Islet of Langerhans (tissue), 1 donor: ENCODE measurements at regions not wholly inside any gene's neighbourhood (a gene's known extent, or its start where the extent isn't known, plus 50 kb on each side); places are given as distances from the start of the nearest gene placed in this dataset.
"Not testable (repeated sequence)": the region's sequence is repeated elsewhere in the genome, so short reads cannot be mapped to it uniquely, and the experiment has no call there.

ENCODE experiments used
- FAIRE-seq: peaks from one replicate; lab custom pipeline; 2011; peaks lifted over from hg19 to GRCh38; lab: Jason Lieb, UNC

GRCh38 chr17:20908313-20909267, 134.2 kb downstream of the USP22 start:
- no peak for FAIRE-seq

- no peak for FAIRE-seq
These were observed 128.2 kb downstream of the USP22 start for GRCh38 chr17:20914658-20915057.

GRCh38 chr17:20916383-20916782, 126.4 kb downstream of the USP22 start:
- no peak for FAIRE-seq

GRCh38 chr17:20917610-20918306, 125.1 kb downstream of the USP22 start:
- not testable (repeated sequence) for FAIRE-seq

- FAIRE-seq, result no peak
These were observed 122.6 kb downstream of the USP22 start for GRCh38 chr17:20920095-20920814.

- FAIRE-seq, result no peak
These were observed 122.0 kb downstream of the USP22 start for GRCh38 chr17:20920815-20921199.

GRCh38 chr17:20922128-20922670, 120.6 kb downstream of the USP22 start:
- no peak for FAIRE-seq

- no peak for FAIRE-seq
These were observed 118.5 kb downstream of the USP22 start for GRCh38 chr17:20924306-20924705.

GRCh38 chr17:20925091-20925490, 117.7 kb downstream of the USP22 start:
- no peak for FAIRE-seq

- FAIRE-seq, result no peak
These were observed 116.9 kb downstream of the USP22 start for GRCh38 chr17:20925954-20926353.

GRCh38 chr17:20926532-20926931, 116.3 kb downstream of the USP22 start:
- no peak for FAIRE-seq

GRCh38 chr17:20927308-20927977, 115.4 kb downstream of the USP22 start:
- no peak for FAIRE-seq

GRCh38 chr17:20929334-20929733, 113.5 kb downstream of the USP22 start:
- no peak for FAIRE-seq

- no peak for FAIRE-seq
These were observed 112.6 kb downstream of the USP22 start for GRCh38 chr17:20930081-20930760.

GRCh38 chr17:20933040-20933439, 109.8 kb downstream of the USP22 start:
- FAIRE-seq, result not testable (repeated sequence)

GRCh38 chr17:20934288-20934687, 108.5 kb downstream of the USP22 start:
- FAIRE-seq, result no peak

- no peak for FAIRE-seq
These were observed 107.1 kb downstream of the USP22 start for GRCh38 chr17:20935740-20936139.

GRCh38 chr17:20938244-20938643, 104.6 kb downstream of the USP22 start:
- FAIRE-seq, result no peak

- no peak for FAIRE-seq
These were observed 103.7 kb downstream of the USP22 start for GRCh38 chr17:20938988-20939615.

- FAIRE-seq, result no peak
These were observed 100.9 kb downstream of the USP22 start for GRCh38 chr17:20941872-20942271.
